GM23248 (cell line): ENCODE measurements at regions not wholly inside any gene's neighbourhood (a gene's known extent, or its start where the extent isn't known, plus 50 kb on each side); places are given as distances from the start of the nearest gene placed in this dataset.

Source experiments
- EZH2 ChIP-seq: fragments of 200-600 bp; sonication (generic); IDR thresholded peaks from 2 replicates; pipeline ENCODE4 v1.6.1; 2018; ENCODE audit warnings: antibody characterized with exemption, mild to moderate bottlenecking; ENCODE audit not compliant: insufficient read depth, poor library complexity, severe bottlenecking
- EZH2phosphoT487 ChIP-seq: fragments of 200-600 bp; sonication (generic); IDR thresholded peaks from 2 replicates; pipeline ENCODE4 v1.6.1; 2018; ENCODE audit warnings: antibody characterized with exemption, moderate library complexity, mild to moderate bottlenecking, low read depth; ENCODE audit not compliant: insufficient read depth

GRCh38 chr7:116408166-116408565, 91.4 kb upstream of the CAV2 start:
- TF ChIP-seq EZH2 (no peak), EZH2phosphoT487 (no peak)
